IMR-90 (cell line): ENCODE measurements at regions not wholly inside any gene's neighbourhood (a gene's known extent, or its start where the extent isn't known, plus 50 kb on each side); places are given as distances from the start of the nearest gene placed in this dataset.

ENCODE experiments used
- ATAC-seq: fragments of 200-7000 bp; cut with Tn5 transposase; 2 replicates; pipeline ENCODE4 v1.9.1; 2020; ENCODE audit warnings: low read depth, mild to moderate bottlenecking, moderate library complexity
- BruUV-seq: library from RNA; stranded (reverse); fragments of 400-500 nt; replicated peaks from 2 replicates; lab custom pipeline; 2021; lab: Mats Ljungman, UMichigan
- CTCF ChIA-PET: fragments of 300-600 bp; formaldehyde crosslinking; extraction: SDS; loops from one replicate; lab custom pipeline; 2021; ENCODE audit warnings: antibody characterized with exemption; lab: Yijun Ruan, JAX
- POLR2A ChIA-PET: fragments of 300-600 bp; sonication (Branson Sonifier 250); formaldehyde crosslinking; loops from one replicate; lab custom pipeline; 2022; ENCODE audit warnings: antibody characterized with exemption; ENCODE audit not compliant: unreplicated experiment; lab: Charles Lee
- DNase-seq: peaks from one replicate; pipeline ENCODE4 v3.0.0; 2013
- H2AFZ ChIP-seq: replicated peaks from 2 replicates; pipeline ENCODE3; 2013; ENCODE audit warnings: low read length, mild to moderate bottlenecking; ENCODE audit not compliant: poor library complexity
- H2AK5ac ChIP-seq: 2 replicates; pipeline ENCODE4 v1.6.1; 2013; ENCODE audit warnings: low read depth, low read length, inconsistent platforms
- H2AK9ac ChIP-seq: replicated peaks from 2 replicates; pipeline ENCODE3; 2013; ENCODE audit warnings: mild to moderate bottlenecking, low read depth, low read length, moderate library complexity; ENCODE audit not compliant: poor library complexity
- H2BK120ac ChIP-seq: 2 replicates; pipeline ENCODE4 v1.6.1; 2013; ENCODE audit warnings: low read depth, low read length, inconsistent platforms
- H2BK15ac ChIP-seq: 3 replicates; pipeline ENCODE4 v1.6.1; 2013; ENCODE audit warnings: low read depth, low read length, inconsistent platforms
- H2BK20ac ChIP-seq: 2 replicates; pipeline ENCODE4 v1.6.1; 2013; ENCODE audit warnings: low read depth, mild to moderate bottlenecking, inconsistent platforms, low read length, moderate library complexity
- H2BK5ac ChIP-seq: 2 replicates; pipeline ENCODE4 v1.6.1; 2013; ENCODE audit warnings: mild to moderate bottlenecking, low read depth, low read length, inconsistent platforms; ENCODE audit not compliant: poor library complexity, severe bottlenecking
- H3K14ac ChIP-seq: replicated peaks from 2 replicates; pipeline ENCODE4 v1.6.1; 2013; ENCODE audit warnings: low read depth, low read length, inconsistent platforms
- H3K18ac ChIP-seq: 2 replicates; pipeline ENCODE4 v1.6.1; 2013; ENCODE audit warnings: low read depth, low read length, control low read depth
- H3K23ac ChIP-seq: 2 replicates; pipeline ENCODE4 v1.6.1; 2013; ENCODE audit warnings: low read depth, low read length, inconsistent platforms
- H3K27ac ChIP-seq: 2 replicates; pipeline ENCODE4 v1.5.1; 2013; ENCODE audit warnings: mild to moderate bottlenecking, control low read depth, low read length; ENCODE audit not compliant: insufficient read depth
- H3K27me3 ChIP-seq: 2 replicates; pipeline ENCODE4 v1.6.1; 2013; ENCODE audit warnings: low read length; ENCODE audit not compliant: control insufficient read depth, insufficient read depth
- H3K36me3 ChIP-seq: 2 replicates; pipeline ENCODE4 v1.6.1; 2013; ENCODE audit warnings: low read length, mixed read lengths; ENCODE audit not compliant: control insufficient read depth, insufficient read depth
- H3K4ac ChIP-seq: 2 replicates; pipeline ENCODE4 v1.6.1; 2013; ENCODE audit warnings: low read depth, low read length, inconsistent platforms
- H3K4me1 ChIP-seq: 2 replicates; pipeline ENCODE4 v1.6.1; 2013; ENCODE audit warnings: low read length, mixed read lengths; ENCODE audit not compliant: control insufficient read depth, insufficient read depth
- H3K4me2 ChIP-seq: 2 replicates; pipeline ENCODE4 v1.6.1; 2013; ENCODE audit warnings: low read depth, mild to moderate bottlenecking, control low read depth, low read length, moderate library complexity
- H3K4me3 ChIP-seq: 2 replicates; pipeline ENCODE4 v1.5.1; 2013; ENCODE audit warnings: low read depth, mild to moderate bottlenecking, control low read depth, low read length, moderate library complexity; ENCODE audit not compliant: insufficient read depth
- H3K56ac ChIP-seq: 2 replicates; pipeline ENCODE4 v1.6.1; 2013; ENCODE audit warnings: low read length, inconsistent platforms; ENCODE audit not compliant: insufficient read depth; ENCODE audit errors: extremely low read depth
- H3K79me1 ChIP-seq, 2 experiments: 2 replicates each; pipeline ENCODE4 v1.6.1; 2013; ENCODE audit warnings: low read length in 2 of 2, inconsistent platforms in 1 of 2, low read depth in 1 of 2
- H3K9ac ChIP-seq: 2 replicates; pipeline ENCODE4 v1.6.1; 2013; ENCODE audit warnings: low read depth, low read length, control low read depth
- H3K9me1 ChIP-seq: 2 replicates; pipeline ENCODE4 v1.6.1; 2013; ENCODE audit warnings: low read length, inconsistent platforms; ENCODE audit not compliant: insufficient read depth
- H3K9me3 ChIP-seq: 2 replicates; pipeline ENCODE4 v1.6.1; 2013; ENCODE audit warnings: low read length; ENCODE audit not compliant: control insufficient read depth, insufficient read depth
- H4K20me1 ChIP-seq: 2 replicates; pipeline ENCODE4 v1.6.1; 2013; ENCODE audit warnings: low read length, inconsistent platforms; ENCODE audit not compliant: insufficient read depth
- H4K5ac ChIP-seq: 2 replicates; pipeline ENCODE4 v1.6.1; 2013; ENCODE audit warnings: mild to moderate bottlenecking, low read depth, low read length, control low read depth
- H4K8ac ChIP-seq, 2 experiments: 2 replicates each; pipeline ENCODE4 v1.6.1; 2013; ENCODE audit warnings: low read depth in 2 of 2, low read length in 2 of 2, control low read depth in 1 of 2, inconsistent platforms in 1 of 2
- H4K91ac ChIP-seq: 2 replicates; pipeline ENCODE4 v1.6.1; 2013; ENCODE audit warnings: low read depth, low read length, inconsistent platforms; ENCODE audit not compliant: insufficient read depth
- CEBPB ChIP-seq: IDR thresholded peaks from 2 replicates; pipeline ENCODE4 v1.6.1; 2012; ENCODE audit warnings: low read depth, low read length, improper control_type of control experiment
- ELK1 ChIP-seq: fragments of 150-350 bp; IDR thresholded peaks from 2 replicates; pipeline ENCODE4 v1.6.1; 2016; ENCODE audit warnings: low read depth, mild to moderate bottlenecking, low read length, moderate library complexity, borderline replicate concordance
- MAFK ChIP-seq: IDR thresholded peaks from 2 replicates; pipeline ENCODE4 v1.6.1; 2012; ENCODE audit warnings: low read depth, low read length, improper control_type of control experiment
- MXI1 ChIP-seq: IDR thresholded peaks from 2 replicates; pipeline ENCODE4 v1.6.1; 2012; ENCODE audit warnings: low read depth, mild to moderate bottlenecking, low read length, moderate library complexity, borderline replicate concordance
- RCOR1 ChIP-seq: IDR thresholded peaks from 2 replicates; pipeline ENCODE4 v1.6.1; 2012; ENCODE audit warnings: mild to moderate bottlenecking, low read length, improper control_type of control experiment; ENCODE audit not compliant: insufficient replicate concordance
- USF2 ChIP-seq: fragments of 150-350 bp; IDR thresholded peaks from 2 replicates; pipeline ENCODE4 v1.6.1; 2017; ENCODE audit warnings: mild to moderate bottlenecking, antibody characterized with exemption, low read length, low read depth
- dilution Hi-C: fragments of 300-500 bp; cut with HindIII; formaldehyde crosslinking; loops from one replicate; pipeline ENCODE4 v1.14.3; 2018; ENCODE audit warnings: low sequenced_read_pairs; ENCODE audit not compliant: unreplicated experiment
- in situ Hi-C: fragments of 300-500 bp; cut with MboI; formaldehyde crosslinking; loops from 3 replicates; pipeline ENCODE4 v1.14.3; 2019; ENCODE audit warnings: low sequenced_read_pairs, inconsistent platforms, mixed read lengths
- intact Hi-C: fragments of 100-400 bp; cut with micrococcal nuclease; formaldehyde crosslinking; loops from 2 replicates; pipeline ENCODE4 v1.10.0; 2022

DNA sequence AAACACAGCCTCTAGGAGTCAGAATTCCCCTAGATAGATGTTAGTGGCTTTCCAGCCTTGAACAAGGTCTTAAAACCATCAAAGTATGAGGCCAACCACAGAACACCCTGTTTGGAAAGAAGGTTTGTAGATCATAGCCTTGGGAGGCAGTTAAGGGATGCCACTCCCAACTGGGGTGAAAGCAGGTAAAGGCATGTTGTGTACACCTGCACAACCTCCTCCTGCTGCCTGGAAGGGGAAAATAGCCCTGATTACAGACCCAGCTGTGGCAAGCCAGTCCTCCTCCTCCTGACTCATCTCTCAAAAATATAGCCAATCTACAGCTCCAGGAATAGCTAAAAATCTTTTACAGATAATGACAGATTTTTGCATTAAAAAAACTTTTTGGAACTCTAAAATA lies 108.1 kb downstream of the RBM43 start:
- in situ Hi-C loops (no loop called here), dilution Hi-C loops (no loop called here), intact Hi-C loops (no loop called here)
- Histone ChIP-seq H3K4me3 (no peak overlapping the region), H3K4me2 (no peak overlapping the region), H4K20me1 (no peaks in the 10 kb centered on the region), H3K9ac (no peak overlapping the region), H4K91ac (no peak overlapping the region), H2AK5ac (no peak overlapping the region), H3K23ac (no peak overlapping the region), H3K9me3 (no peaks in the 10 kb centered on the region), H3K27me3 (no peaks in the 10 kb centered on the region; the same call in 1 of the 2 replicates), H3K27ac (no peak overlapping the region), H2BK120ac (no peak overlapping the region), H4K8ac (no peak overlapping the region), H3K9me1 (no peaks in the 10 kb centered on the region), H3K4ac (no peak overlapping the region), H3K56ac (no peak overlapping the region), H3K18ac (no peak overlapping the region), H3K36me3 (no peaks in the 10 kb centered on the region), H3K4me1 (peaks cover 2% of the 10 kb centered on the region; the same call in 1 of the 2 replicates), H3K79me1 (no peaks in the 10 kb centered on the region), H4K5ac (no peak overlapping the region), H2BK20ac (no peak overlapping the region), H2AFZ (no peak overlapping the region), H2BK5ac (no peak overlapping the region), H2AK9ac (no peak overlapping the region), H2BK15ac (no peak overlapping the region), H3K14ac (no peak overlapping the region)
- DNase-seq (no peak), ATAC-seq (0 out of 2 replicates have a peak, but pooled peaks have one; percentile 24)
- ChIA-PET CTCF (no interaction called here), POLR2A (no interaction called here)
- no peak for TF ChIP-seq MAFK
- TF ChIP-seq CEBPB: no peak
- TF ChIP-seq MXI1: no peak
- no peak for TF ChIP-seq USF2
- TF ChIP-seq ELK1: no peak
- no peak for TF ChIP-seq RCOR1
- BruUV-seq: no TSS peak
